Neuronal stem cell (in vitro differentiated cells): ENCODE measurements at regions not wholly inside any gene's neighbourhood (a gene's known extent, or its start where the extent isn't known, plus 50 kb on each side); places are given as distances from the start of the nearest gene placed in this dataset.

Experiments used
- DNase-seq: peaks from one replicate; pipeline ENCODE4 v3.0.0-alpha.2; 2013; ENCODE audit warnings: low spot score
- H2AFZ ChIP-seq: one replicate; pipeline ENCODE4 v1.6.1; 2013; ENCODE audit warnings: mild to moderate bottlenecking, low read length, inconsistent platforms
- H2AK5ac ChIP-seq: 2 replicates; pipeline ENCODE4 v1.6.1; 2013; ENCODE audit warnings: low read depth, mild to moderate bottlenecking, inconsistent platforms, low read length, moderate library complexity, mixed read lengths
- H2BK120ac ChIP-seq: 2 replicates; pipeline ENCODE4 v1.6.1; 2013; ENCODE audit warnings: low read depth, mild to moderate bottlenecking, inconsistent platforms, low read length, moderate library complexity, mixed read lengths
- H2BK12ac ChIP-seq: one replicate; pipeline ENCODE4 v1.6.1; 2013; ENCODE audit warnings: low read length, inconsistent platforms
- H2BK15ac ChIP-seq: 2 replicates; pipeline ENCODE4 v1.6.1; 2013; ENCODE audit warnings: mild to moderate bottlenecking, low read length, inconsistent platforms, mixed read lengths
- H2BK5ac ChIP-seq: one replicate; pipeline ENCODE4 v1.6.1; 2013; ENCODE audit warnings: inconsistent platforms, mild to moderate bottlenecking, low read length, moderate library complexity
- H3K14ac ChIP-seq: one replicate; pipeline ENCODE4 v1.6.1; 2013; ENCODE audit warnings: low read length, inconsistent platforms
- H3K18ac ChIP-seq: 2 replicates; pipeline ENCODE4 v1.6.1; 2013; ENCODE audit warnings: low read length, inconsistent platforms
- H3K23ac ChIP-seq: 2 replicates; pipeline ENCODE4 v1.6.1; 2013; ENCODE audit warnings: low read depth, mild to moderate bottlenecking, mixed read lengths, low read length, inconsistent platforms; ENCODE audit not compliant: poor library complexity
- H3K27ac ChIP-seq: replicated peaks from 3 replicates; pipeline ENCODE4 v1.5.1; 2013; ENCODE audit warnings: low read length, inconsistent platforms
- H3K27me3 ChIP-seq, 3 experiments: 2 replicates each; pipeline ENCODE4 v1.6.1; 2013; ENCODE audit warnings: low read length in 3 of 3, mild to moderate bottlenecking in 2 of 3, inconsistent platforms in 1 of 3, low read depth in 1 of 3, mixed read lengths in 1 of 3, moderate library complexity in 1 of 3; ENCODE audit not compliant: control insufficient read depth in 3 of 3, insufficient read depth in 3 of 3
- H3K36me3 ChIP-seq, 2 donors: replicated peaks in 1 of 2; 2 replicates each; pipeline ENCODE4 v1.6.1; 2013; ENCODE audit warnings: low read length in 2 of 2; ENCODE audit not compliant: control insufficient read depth in 2 of 2, insufficient read depth in 2 of 2
- H3K4ac ChIP-seq: 2 replicates; pipeline ENCODE4 v1.6.1; 2013; ENCODE audit warnings: inconsistent platforms, mild to moderate bottlenecking, low read length, moderate library complexity
- H3K4me1 ChIP-seq, 2 donors: 1 replicate in 1 of 2; 2 replicates in 1 of 2; pipeline ENCODE4 v1.6.1; 2013; ENCODE audit warnings: low read length in 2 of 2, low read depth in 1 of 2; ENCODE audit not compliant: control insufficient read depth in 2 of 2, insufficient read depth in 1 of 2
- H3K4me2 ChIP-seq: one replicate; pipeline ENCODE4 v1.6.1; 2013; ENCODE audit warnings: mild to moderate bottlenecking, low read length, inconsistent platforms; ENCODE audit not compliant: insufficient read depth, poor library complexity, severe bottlenecking
- H3K4me3 ChIP-seq, 2 donors: 2 replicates each; pipeline ENCODE4 v1.5.1; 2013; ENCODE audit warnings: low read length in 2 of 2, mild to moderate bottlenecking in 2 of 2, inconsistent platforms in 1 of 2, moderate library complexity in 1 of 2
- H3K79me1 ChIP-seq: one replicate; pipeline ENCODE4 v1.6.1; 2013; ENCODE audit warnings: low read depth, mild to moderate bottlenecking, inconsistent platforms, low read length, moderate library complexity
- H3K9ac ChIP-seq: one replicate; pipeline ENCODE4 v1.6.1; 2013; ENCODE audit warnings: mild to moderate bottlenecking, low read depth, low read length, inconsistent platforms; ENCODE audit not compliant: poor library complexity
- H3K9me3 ChIP-seq, 2 donors: replicated peaks in 1 of 2; 2 replicates each; pipeline versions ENCODE3 to v1.6.1; 2013; ENCODE audit warnings: low read length in 2 of 2, mild to moderate bottlenecking in 2 of 2, inconsistent platforms in 1 of 2, low read depth in 1 of 2, mixed read lengths in 1 of 2, moderate library complexity in 1 of 2; ENCODE audit not compliant: control insufficient read depth in 2 of 2, insufficient read depth in 1 of 2
- H4K8ac ChIP-seq: one replicate; pipeline ENCODE4 v1.6.1; 2013; ENCODE audit warnings: low read depth, mild to moderate bottlenecking, inconsistent platforms, low read length, moderate library complexity
- H4K91ac ChIP-seq: one replicate; pipeline ENCODE4 v1.6.1; 2013; ENCODE audit warnings: low read length, low read depth, mild to moderate bottlenecking, inconsistent platforms; ENCODE audit not compliant: poor library complexity
- WGBS, 2 donors: extraction: QIAGEN DNeasy Blood & Tissue Kit; methylation state at CpG; one replicate each; pipeline ENCODE4 v1.1.7; 2013; ENCODE audit warnings: missing lambda C conversion rate in 2 of 2, mixed read lengths in 1 of 2; ENCODE audit not compliant: insufficient read length in 2 of 2, insufficient replicate concordance in 1 of 2; ENCODE audit errors: extremely low coverage in 2 of 2; 5-methylcytosine and 5-hydroxymethylcytosine counted together

GRCh38 chr5:30661730-30662129, 531.8 kb upstream of the CDH6 start:
- no peak overlapping the region for H3K4me3 ChIP-seq
- no peaks in the 10 kb centered on the region for H3K9me3 ChIP-seq
- no peak overlapping the region for H2AFZ ChIP-seq
- H3K9ac ChIP-seq = no peak overlapping the region
- H3K36me3 ChIP-seq = no peaks in the 10 kb centered on the region
- no peak overlapping the region for H3K14ac ChIP-seq
- H3K4me2 ChIP-seq = no peak overlapping the region
- no peaks in the 10 kb centered on the region for H3K4me1 ChIP-seq
- H3K23ac ChIP-seq = no peak overlapping the region
- H2AK5ac ChIP-seq = no peak overlapping the region
- no peaks in the 10 kb centered on the region for H3K79me1 ChIP-seq
- H4K91ac ChIP-seq = no peak overlapping the region
- no peak overlapping the region for H3K18ac ChIP-seq
- H2BK5ac ChIP-seq = no peak overlapping the region
- no peak overlapping the region for H2BK120ac ChIP-seq
- H3K27me3 ChIP-seq = no peaks in the 10 kb centered on the region
- H2BK15ac ChIP-seq = no peak overlapping the region
- no peak overlapping the region for H2BK12ac ChIP-seq
- H3K27ac ChIP-seq = no peak overlapping the region
- DNase-seq = no peak
- WGBS, 2 donors = no CpG with 5 or more reads among the region's 3 CpGs
- H3K4ac ChIP-seq = no peak overlapping the region
- H4K8ac ChIP-seq = no peak overlapping the region

- H3K27me3 ChIP-seq = no peaks in the 10 kb centered on the region
- WGBS, 2 donors = no CpG with 5 or more reads among the region's 2 CpGs
Observed at GRCh38 chr5:30659417-30659816, 534.1 kb upstream of the CDH6 start.

GRCh38 chr5:30650311-30650710, 543.2 kb upstream of the CDH6 start:
- Histone ChIP-seq H2BK12ac (no peak overlapping the region), H3K9me3 (no peaks in the 10 kb centered on the region), H3K79me1 (no peaks in the 10 kb centered on the region), H3K4me3 (no peak overlapping the region), H4K8ac (no peak overlapping the region), H3K9ac (no peak overlapping the region), H2BK5ac (no peak overlapping the region), H3K27ac (no peak overlapping the region), H3K27me3 (no peaks in the 10 kb centered on the region), H2AFZ (no peak overlapping the region), H3K18ac (no peak overlapping the region), H3K4me2 (no peak overlapping the region), H3K4me1 (no peaks in the 10 kb centered on the region), H4K91ac (no peak overlapping the region), H2BK15ac (no peak overlapping the region), H2AK5ac (no peak overlapping the region), H3K36me3 (no peaks in the 10 kb centered on the region), H2BK120ac (no peak overlapping the region), H3K23ac (no peak overlapping the region), H3K14ac (no peak overlapping the region), H3K4ac (no peak overlapping the region)
- DNase-seq = no peak

More at GRCh38 chr5:30659417-30659816, 534.1 kb upstream of the CDH6 start:
- Histone ChIP-seq H2BK5ac (no peak overlapping the region), H3K18ac (no peak overlapping the region), H3K4me1 (no peaks in the 10 kb centered on the region), H3K27ac (no peak overlapping the region), H2BK12ac (no peak overlapping the region), H3K9me3 (no peaks in the 10 kb centered on the region), H3K9ac (no peak overlapping the region), H2BK15ac (no peak overlapping the region), H4K8ac (no peak overlapping the region), H3K79me1 (no peaks in the 10 kb centered on the region), H3K4me3 (no peak overlapping the region), H2BK120ac (no peak overlapping the region), H2AK5ac (no peak overlapping the region), H3K14ac (no peak overlapping the region), H2AFZ (no peak overlapping the region), H3K4me2 (no peak overlapping the region), H3K23ac (no peak overlapping the region), H3K4ac (no peak overlapping the region), H3K36me3 (no peaks in the 10 kb centered on the region), H4K91ac (no peak overlapping the region)
- no peak for DNase-seq

- Histone ChIP-seq H2BK15ac (no peak overlapping the region), H3K9me3 (no peaks in the 10 kb centered on the region), H3K23ac (no peak overlapping the region), H2BK12ac (no peak overlapping the region), H3K18ac (no peak overlapping the region), H3K79me1 (no peaks in the 10 kb centered on the region), H3K27ac (no peak overlapping the region), H2BK120ac (no peak overlapping the region), H3K9ac (no peak overlapping the region), H3K4me3 (no peak overlapping the region), H3K27me3 (no peaks in the 10 kb centered on the region), H4K91ac (no peak overlapping the region), H3K4me2 (no peak overlapping the region), H3K4ac (no peak overlapping the region), H2AFZ (no peak overlapping the region), H4K8ac (no peak overlapping the region), H2AK5ac (no peak overlapping the region), H3K4me1 (no peaks in the 10 kb centered on the region), H2BK5ac (no peak overlapping the region), H3K14ac (no peak overlapping the region), H3K36me3 (no peaks in the 10 kb centered on the region)
- WGBS, 2 donors = no CpG with 5 or more reads among the region's 1 CpG
- no peak for DNase-seq
Observed at GRCh38 chr5:30638899-30639298, 554.6 kb upstream of the CDH6 start.
